NCI-H1417 (cell line): ENCODE measurements at regions not wholly inside any gene's neighbourhood (a gene's known extent, or its start where the extent isn't known, plus 50 kb on each side); places are given as distances from the start of the nearest gene placed in this dataset.

ENCODE experiments used
- DNase-seq, 3 experiments: peaks; one replicate each; lab custom pipeline; 2025; lab: John Stamatoyannopoulos, UW

DNA sequence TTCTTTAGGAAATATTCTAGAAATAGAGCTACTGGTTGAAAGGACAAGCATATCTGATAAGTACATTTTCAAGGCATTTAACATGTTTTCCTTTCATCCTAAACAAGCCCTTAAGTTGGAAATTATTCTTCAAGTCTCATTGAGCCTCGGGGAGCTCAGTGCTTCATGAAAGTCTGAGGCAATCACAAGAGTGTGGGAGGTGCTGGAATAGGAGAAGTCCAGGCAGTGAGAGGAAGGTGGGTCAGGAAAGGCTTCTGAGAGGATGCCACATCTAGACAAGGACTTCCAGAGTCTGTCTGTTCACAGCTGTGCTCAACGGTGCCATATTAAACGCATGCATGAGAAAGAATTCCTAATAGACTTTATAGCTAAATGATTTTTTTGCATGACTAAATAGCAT is 69.8 kb downstream of the CD83 start:
- no peak for DNase-seq

DNA sequence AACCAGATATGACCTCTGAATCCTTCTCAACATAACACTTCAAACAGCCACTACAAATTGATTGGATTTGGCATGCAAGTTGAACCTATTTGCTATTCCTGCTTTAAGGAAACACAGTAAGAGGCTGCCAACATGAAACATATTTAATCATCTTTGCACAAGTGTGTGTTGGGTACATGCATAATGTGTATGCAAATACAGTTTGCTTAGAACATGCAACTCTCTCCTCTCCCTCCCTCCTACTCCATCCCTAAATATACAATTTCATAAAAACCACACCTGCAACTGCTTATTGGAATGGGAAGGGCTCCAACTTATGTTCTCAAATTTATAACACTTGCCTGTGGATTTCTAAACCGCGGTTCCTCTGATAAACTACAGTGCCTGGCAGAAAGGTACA is 71.5 kb downstream of the CD83 start:
- DNase-seq: no peak

DNA sequence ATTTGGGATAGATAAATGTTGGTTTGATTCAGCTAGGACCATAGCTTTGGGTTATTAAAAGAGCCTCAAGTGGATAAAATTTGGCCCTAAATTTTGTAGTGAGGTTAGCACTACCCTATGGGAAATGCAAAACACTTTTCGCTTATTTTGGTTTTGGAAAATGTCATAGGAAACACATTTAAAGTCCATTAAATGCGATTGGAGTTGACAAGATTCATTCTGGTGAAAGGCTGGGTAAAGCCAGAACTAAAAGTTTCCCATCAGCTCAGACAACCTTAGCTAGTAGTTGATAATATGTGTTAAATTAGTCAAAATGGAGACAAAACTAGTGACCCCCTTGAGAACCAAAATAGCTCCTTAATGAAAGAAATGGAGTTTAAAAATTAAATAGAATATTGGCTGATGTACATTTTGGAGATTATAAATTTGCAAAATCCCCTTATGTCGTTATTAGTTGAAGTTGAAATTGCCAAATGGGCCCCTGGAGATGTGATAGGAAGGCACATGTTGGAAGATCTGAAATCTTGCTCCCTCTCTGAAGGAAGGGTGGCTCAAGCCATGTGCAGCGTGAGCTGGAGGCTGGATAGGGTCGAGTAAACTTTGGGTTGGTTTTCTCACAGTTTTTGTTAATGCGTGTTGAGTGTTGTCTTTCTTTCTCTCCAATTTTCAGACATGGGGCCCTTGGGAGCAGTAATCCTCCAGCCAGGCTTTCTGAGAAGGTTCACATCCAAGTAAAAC is 72.8 kb downstream of the CD83 start:
- no peak for DNase-seq

- no peak for DNase-seq
These were observed 73.3 kb downstream of the CD83 start for GRCh38 chr6:14190929-14191224.

- no peak for DNase-seq
These were observed 74.2 kb downstream of the CD83 start for GRCh38 chr6:14191761-14192160.

GRCh38 chr6:14192216-14192788 is 74.7 kb downstream of the CD83 start:
- DNase-seq: no peak

DNA sequence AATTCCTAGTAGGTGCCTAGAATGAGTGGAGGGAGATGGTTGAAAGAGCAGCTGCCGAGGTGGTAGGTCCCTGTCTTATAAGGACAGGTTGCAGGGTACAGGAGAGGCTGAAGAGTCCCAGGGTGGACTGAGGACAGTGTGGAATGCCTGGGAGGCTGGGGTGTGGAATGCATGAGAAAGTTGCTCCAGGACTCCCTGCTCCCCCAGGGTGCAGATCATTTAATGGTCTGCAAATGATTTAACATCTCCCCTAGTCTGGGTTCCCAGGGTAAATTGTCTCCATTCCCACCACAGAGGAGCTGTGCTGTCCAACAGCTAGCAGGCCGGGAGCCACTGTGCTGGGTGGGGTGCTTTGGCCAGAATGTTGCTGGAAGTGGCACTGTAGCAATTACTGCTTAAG is 76.0 kb downstream of the CD83 start:
- DNase-seq: no peak

DNA sequence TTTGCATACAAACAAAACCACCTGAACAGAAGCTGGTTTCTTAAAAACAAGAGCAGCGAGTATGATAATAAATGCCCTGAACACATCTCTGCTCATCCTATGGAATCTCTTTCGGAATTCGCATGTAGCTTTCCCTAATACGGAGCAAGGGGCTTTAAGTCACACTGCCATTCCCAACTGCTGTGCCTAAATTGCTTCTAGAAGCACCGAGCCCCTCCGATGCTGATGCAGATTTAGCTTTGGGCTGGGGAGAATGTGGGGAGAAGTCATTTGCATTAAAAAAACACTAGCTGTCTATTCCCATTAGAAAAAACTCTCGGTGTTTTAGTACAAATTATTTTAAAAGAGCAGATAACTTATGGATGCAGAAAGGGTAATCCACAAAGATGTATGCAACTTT is 76.9 kb downstream of the CD83 start:
- DNase-seq: no peak

DNA sequence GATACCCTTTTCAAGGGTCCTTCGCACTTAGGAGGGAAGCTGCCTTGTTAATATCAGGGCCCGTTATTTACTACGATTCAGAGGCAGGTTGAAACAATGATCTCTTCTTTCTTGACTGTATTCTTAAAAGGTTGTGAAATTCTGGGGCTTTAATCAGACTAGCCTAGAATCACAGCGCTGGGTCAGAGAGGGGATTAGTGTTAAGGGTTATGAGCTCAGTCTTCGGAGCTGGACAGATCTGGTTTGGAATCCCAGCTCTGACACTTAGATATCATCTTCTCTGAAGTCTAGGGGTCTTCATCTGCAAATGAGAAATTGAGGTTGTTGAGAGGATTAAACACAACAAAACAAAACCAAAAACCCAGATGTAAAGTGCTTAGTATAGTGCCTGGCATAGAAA is 77.4 kb downstream of the CD83 start:
- DNase-seq: peak in 1 of 3 experiments; percentile 36

DNA sequence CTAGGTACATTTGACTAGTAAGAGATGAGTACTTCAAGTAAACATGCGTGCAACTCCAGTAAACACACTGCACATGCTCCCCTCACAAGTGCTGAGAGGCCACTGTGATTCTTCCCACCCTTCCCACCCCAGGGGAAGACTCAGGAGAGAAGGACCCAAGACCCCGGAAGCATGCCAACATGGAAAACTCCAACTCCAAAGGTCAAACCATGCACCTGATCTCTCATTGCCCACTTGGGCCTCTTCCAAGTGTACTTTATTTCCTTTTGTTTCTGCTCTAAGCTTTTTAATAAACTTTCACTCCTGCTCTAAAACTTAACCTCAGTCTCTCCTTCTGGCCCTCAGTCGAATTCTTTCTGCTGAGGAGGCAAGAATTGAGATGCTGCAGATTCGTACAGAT is 78.5 kb downstream of the CD83 start:
- DNase-seq: no peak

DNA sequence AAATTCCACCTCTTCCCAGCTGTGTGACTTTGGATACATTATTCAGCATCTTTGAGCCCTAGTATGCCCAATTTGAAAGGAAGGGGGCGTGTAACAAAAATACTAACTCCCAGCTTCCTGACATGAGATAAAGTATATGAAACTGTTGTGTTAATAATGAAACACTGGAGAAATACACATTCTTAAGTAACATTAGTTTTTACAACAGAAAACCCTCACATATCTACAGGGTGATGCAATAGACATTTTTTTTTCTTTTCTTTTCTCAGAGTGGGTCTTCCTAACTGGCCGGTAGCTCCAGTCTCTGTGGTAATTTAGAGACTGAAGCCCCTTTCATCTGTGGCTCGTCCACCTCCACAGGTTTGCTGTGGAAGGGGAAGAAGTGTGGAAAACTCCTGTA is 79.5 kb downstream of the CD83 start:
- DNase-seq: no peak

- DNase-seq: no peak
These were observed 82.5 kb downstream of the CD83 start for GRCh38 chr6:14200047-14200446.

DNA sequence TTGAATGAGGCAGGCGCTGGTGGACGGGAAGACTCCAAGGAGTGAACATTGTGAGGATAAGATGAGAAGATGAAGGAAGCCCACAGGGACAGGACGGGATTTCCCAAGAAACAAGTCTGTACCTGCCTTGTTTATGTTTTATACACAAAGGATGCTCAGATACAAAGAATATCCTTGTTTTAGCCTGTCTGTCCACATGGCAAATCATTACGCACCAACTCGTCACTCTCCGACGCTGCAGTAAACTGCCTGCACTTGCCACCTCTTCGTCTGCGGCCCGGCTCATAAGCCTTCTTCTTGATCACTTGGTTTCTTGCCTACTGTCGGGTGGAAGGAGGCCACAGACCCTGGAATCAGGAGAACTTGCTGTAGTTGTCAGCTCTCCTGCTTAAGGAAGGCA is 85.4 kb downstream of the CD83 start:
- no peak for DNase-seq

GRCh38 chr6:14206391-14206790 is 88.8 kb downstream of the CD83 start:
- no peak for DNase-seq

DNA sequence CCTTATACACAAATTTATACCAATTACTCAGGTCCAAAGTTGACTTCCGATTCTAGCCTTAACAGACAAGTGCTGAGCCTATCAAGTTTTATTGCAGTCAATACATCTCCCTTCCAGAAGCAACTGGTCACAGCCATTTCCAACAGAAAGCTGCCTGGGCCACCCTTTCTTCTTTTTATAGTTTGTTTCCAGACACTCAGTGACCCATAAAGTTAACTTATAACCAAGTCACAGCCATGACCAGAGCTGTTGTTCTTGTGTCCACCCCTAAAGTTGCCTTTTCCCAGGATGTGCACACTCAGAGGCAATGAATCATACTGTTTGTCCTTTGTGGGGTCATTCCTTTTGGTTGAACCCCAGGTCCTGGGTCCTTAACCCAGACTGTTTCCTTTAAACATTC is 89.9 kb downstream of the CD83 start:
- DNase-seq: no peak

GRCh38 chr6:14209000-14209399 is 91.4 kb downstream of the CD83 start:
- no peak for DNase-seq

DNA sequence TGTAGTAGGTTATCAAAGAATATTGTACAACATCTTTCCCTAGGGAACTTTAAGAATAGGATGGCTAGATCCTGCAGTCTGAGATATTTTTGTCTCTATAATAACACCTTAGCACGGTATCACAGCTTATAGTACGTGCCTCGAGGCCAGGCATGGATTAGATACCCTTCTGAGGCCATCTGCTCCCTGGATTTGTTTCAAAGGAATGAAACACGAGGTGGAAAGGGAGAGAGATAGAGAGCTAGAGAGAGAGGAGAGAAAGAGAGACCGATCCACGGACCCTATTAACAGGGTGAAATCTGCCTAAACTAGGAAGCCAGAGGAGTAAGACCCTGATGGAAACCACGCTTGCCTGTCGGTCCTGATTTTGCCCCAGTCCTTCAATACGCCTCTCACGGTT is 92.5 kb downstream of the CD83 start:
- peak in 1 of 3 experiments; percentile 50 for DNase-seq

DNA sequence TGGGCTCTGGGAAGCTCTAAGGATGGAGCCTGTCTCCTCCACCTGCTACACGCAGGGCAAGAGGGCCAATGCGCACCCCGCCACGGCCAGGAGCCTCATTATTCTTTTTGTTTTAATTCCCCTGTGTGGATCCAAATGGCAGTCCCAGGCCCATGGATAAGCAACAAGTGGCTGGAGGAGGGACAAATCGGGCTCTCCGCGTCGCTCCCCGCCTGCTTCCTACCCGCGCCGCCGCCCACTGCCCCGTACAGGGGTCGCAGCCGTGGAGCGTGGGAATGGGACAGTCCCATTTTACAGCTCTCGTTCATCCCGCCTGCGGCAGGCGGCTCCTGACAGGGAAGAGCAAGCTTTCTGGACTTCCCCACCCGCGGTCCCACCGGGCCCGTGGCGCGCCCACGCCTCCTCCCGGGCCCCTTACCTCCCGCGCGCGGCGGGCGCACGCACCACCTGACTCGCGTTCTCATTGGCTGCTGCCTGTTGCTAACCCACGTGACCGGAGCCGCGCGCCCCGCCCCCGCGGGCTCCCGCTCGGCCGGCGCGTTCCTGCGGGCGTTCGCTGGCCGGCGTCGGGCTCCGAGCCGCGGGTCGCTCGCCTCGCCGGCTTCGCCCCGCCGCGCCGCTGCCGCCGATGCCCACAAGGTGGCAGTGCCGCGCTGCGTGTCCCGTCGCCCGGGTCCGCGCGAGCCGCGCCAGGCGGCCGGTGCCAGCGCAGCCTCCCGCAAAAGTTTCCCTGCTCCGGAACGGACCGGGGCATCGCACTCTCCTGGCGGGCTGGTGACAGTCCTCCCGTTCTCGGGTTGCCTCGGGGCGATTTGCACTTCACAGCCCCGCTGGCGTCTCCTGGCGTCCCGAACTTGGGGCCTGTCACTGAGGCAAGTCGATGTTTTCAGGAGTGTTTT is 93.3 kb downstream of the CD83 start:
- peak; percentile 93 to 95 (median 94) for DNase-seq

DNA sequence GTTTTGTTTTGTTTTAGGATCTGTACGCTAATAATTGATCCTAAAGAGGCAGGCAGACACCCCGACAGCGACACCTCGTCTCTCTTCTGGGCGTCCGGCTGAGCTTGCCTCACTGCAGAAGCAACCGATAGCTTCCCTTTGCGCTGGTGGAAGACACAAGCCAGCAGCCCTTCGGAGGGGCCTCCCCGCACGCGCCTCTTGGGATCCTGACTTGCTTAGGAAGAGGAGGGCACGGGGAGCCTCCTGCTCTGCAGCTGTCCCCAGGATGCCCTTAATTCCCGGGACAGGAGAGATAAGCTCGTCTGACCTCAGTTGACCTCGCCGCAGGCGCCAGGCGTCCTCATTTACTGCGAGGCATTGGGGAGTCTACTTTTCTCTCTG is 94.0 kb downstream of the CD83 start:
- no peak for DNase-seq

DNA sequence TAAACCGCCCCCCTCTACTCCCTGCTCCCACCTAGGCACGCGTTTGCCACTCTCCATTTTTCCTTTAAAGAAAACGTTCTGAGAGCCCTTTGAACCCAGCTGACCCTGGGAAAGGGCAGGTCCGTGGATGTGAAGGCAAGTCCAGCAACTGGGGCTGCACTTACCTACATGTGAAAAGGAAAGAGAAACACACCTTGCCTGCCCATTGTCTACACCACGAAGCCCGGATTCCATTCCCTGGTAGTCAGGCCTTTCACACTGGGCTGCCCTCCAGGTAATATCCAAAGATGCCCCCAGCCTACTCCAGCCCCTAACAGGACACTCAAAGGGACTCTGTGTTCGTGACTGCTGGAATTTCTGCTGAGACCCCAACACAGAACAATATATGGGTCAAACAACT is 94.4 kb downstream of the CD83 start:
- peak in 1 of 3 experiments; percentile 18 for DNase-seq

DNA sequence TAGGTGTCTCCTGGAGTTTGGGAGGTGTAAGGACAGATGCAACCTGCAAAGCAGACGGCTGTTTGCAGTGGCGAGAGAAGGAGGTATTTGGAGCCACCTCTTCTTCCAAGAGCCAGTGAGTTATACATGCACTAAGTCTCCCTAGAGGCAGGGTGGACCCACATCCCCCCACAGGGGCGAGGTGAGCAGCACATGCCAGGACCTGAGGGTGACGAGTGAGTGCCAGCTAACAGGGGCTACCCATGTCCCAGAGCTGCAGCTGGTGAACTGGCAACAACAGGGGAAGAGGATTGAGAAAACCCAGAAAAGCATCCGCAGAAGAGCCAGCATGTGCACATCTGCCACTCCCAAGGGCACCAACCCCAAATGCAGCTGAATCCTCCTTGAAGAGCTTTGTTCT is 95.1 kb downstream of the CD83 start:
- no peak for DNase-seq

- DNase-seq: no peak
These were observed 99.5 kb downstream of the CD83 start for GRCh38 chr6:14216946-14217684.
